AG04449 (cell line): ENCODE measurements at regions not wholly inside any gene's neighbourhood (a gene's known extent, or its start where the extent isn't known, plus 50 kb on each side); places are given as distances from the start of the nearest gene placed in this dataset.

ENCODE experiments used
- CTCF ChIA-PET: fragments of 350-600 bp; formaldehyde crosslinking; extraction: SDS; loops from one replicate; lab custom pipeline; 2021; ENCODE audit warnings: antibody characterized with exemption; lab: Yijun Ruan, JAX
- POLR2A ChIA-PET: fragments of 400-600, 350-600 bp; formaldehyde crosslinking; extraction: SDS; loops from one replicate; lab custom pipeline; 2020; ENCODE audit warnings: antibody characterized with exemption, inconsistent platforms; lab: Yijun Ruan, JAX
- DNase-seq: peaks from one replicate; pipeline ENCODE4 v3.0.0-alpha.2; 2010; ENCODE audit warnings: low read depth, low spot score
- H3K4me3 ChIP-seq: 2 replicates; pipeline ENCODE4 v1.5.1; 2011; ENCODE audit warnings: low read depth, mild to moderate bottlenecking, control low read depth, low read length
- TF ChIP-seq, protein P1 (sequence below): IDR thresholded peaks from one replicate; pipeline ENCODE4 v1.5.1; 2011; ENCODE audit warnings: mild to moderate bottlenecking, moderate library complexity, low read length, control low read depth, inconsistent platforms; ENCODE audit not compliant: insufficient read depth; ENCODE audit errors: missing control alignments

DNA sequence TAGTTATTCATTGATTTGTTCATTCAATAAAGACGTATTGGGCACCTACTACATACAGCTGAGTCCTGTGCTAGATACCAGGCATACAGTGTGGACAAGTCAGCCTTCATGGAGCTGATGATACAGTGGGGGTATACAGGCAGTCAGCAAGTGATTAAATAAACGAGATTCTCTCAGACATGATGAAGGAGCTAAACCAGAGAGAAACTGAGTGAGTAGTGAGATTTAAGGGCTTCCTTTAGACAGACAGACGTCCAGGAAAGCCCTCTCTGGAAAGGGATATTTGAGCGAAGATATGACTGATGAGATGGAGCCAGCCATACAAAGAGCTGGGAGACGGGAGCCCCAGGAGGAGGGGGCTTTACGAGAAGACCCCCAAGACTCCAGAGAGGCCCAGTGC lies 122.6 kb upstream of the MYCN start:
- TF ChIP-seq, protein P1, sequence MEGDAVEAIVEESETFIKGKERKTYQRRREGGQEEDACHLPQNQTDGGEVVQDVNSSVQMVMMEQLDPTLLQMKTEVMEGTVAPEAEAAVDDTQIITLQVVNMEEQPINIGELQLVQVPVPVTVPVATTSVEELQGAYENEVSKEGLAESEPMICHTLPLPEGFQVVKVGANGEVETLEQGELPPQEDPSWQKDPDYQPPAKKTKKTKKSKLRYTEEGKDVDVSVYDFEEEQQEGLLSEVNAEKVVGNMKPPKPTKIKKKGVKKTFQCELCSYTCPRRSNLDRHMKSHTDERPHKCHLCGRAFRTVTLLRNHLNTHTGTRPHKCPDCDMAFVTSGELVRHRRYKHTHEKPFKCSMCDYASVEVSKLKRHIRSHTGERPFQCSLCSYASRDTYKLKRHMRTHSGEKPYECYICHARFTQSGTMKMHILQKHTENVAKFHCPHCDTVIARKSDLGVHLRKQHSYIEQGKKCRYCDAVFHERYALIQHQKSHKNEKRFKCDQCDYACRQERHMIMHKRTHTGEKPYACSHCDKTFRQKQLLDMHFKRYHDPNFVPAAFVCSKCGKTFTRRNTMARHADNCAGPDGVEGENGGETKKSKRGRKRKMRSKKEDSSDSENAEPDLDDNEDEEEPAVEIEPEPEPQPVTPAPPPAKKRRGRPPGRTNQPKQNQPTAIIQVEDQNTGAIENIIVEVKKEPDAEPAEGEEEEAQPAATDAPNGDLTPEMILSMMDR, result no peak
- H3K4me3 ChIP-seq, result no peak overlapping the region
- DNase-seq, result no peak
- ChIA-PET CTCF (no interaction called here), POLR2A (no interaction called here)

GRCh38 chr2:15818318-15818753 lies 122.0 kb upstream of the MYCN start:
- TF ChIP-seq, protein P1, result no peak
- H3K4me3 ChIP-seq, result no peak overlapping the region
- POLR2A ChIA-PET, result no interaction called here
- DNase-seq, result no peak
- CTCF ChIA-PET, result no interaction called here

- TF ChIP-seq, protein P1, result no peak
- ChIA-PET POLR2A (no interaction called here), CTCF (no interaction called here)
- DNase-seq, result no peak
- H3K4me3 ChIP-seq, result no peak overlapping the region
Observed at GRCh38 chr2:15818881-15819280, 121.5 kb upstream of the MYCN start.

- POLR2A ChIA-PET, result no interaction called here
- DNase-seq, result no peak
- CTCF ChIA-PET, result no interaction called here
- TF ChIP-seq, protein P1, result no peak
- H3K4me3 ChIP-seq, result no peak overlapping the region
Observed at GRCh38 chr2:15819562-15820256, 120.6 kb upstream of the MYCN start.

DNA sequence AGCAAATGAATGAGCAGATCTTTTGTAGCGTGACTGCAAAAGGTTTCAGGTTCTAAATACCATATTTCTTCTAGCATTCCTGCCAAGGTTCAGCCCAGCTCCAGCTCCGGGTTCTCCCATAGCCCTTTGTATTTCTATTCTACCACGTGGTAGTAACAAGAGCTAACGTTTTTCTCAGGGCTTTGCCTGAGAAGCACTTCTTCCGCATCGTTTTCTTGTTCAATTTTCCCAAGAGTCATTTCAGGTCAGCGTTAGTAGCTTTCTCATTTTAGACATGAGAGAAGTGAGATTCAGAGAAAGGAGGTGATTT lies 120.1 kb upstream of the MYCN start:
- ChIA-PET POLR2A (no interaction called here), CTCF (no interaction called here)
- TF ChIP-seq, protein P1, result no peak
- H3K4me3 ChIP-seq, result no peak overlapping the region
- DNase-seq, result no peak

DNA sequence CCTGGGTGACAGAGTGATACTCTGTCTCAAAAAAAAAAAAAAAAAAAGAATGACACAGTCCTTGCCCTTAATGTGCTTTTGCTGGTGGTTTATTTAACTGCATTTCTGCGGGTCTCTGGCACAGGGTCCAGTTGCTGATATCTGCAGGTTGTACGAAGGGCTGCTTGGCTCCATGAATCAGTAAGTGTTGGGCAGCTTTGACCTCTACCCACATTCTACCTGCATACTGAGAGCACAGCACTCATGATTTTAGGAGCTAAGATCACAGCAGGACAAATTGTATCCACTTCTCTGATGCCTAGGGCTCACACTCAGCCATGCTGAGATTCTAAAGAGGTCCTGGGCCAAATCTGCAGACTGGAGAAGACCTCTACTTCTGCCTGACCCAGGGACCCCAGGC lies 119.4 kb upstream of the MYCN start:
- no peak for DNase-seq
- ChIA-PET POLR2A (no interaction called here), CTCF (no interaction called here)
- TF ChIP-seq, protein P1, result no peak
- no peak overlapping the region for H3K4me3 ChIP-seq
